ENCODE measurements at regions not wholly inside any gene's neighbourhood (a gene's known extent, or its start where the extent isn't known, plus 50 kb on each side); places are given as distances from the start of the nearest gene placed in this dataset.

DNA sequence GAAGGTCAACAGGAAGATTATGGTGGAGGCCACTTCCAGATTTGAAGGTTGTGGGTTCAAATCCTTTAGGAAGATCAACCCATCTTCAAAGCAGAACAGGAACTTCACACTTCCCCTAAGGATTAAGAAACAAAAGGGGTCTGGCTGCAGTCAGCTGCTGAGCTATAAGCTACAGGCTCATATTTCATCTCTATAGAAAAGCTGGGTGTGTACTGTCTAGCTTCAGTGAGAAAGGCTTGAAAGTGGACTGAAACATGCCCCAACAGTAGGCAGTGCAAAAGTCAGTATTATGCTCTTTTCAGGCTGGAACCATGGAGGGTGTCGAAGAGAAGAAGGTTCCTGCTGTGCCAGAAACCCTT is 60.1 kb upstream of the SPDEF start:
- H3K9me3 ChIP-seq (ENCODE audit: low read depth, low read length, poor library complexity, severe bottlenecking) = no peaks in the 10 kb centered on the region
- CTCF ChIA-PET = no interaction called here
- no peak overlapping the region for H3K4me3 ChIP-seq (ENCODE audit: low read depth, low read length, poor library complexity, severe bottlenecking)
- H3K4me1 ChIP-seq (ENCODE audit: insufficient read depth, low read length, poor library complexity, severe bottlenecking) = peaks cover 19% of the 10 kb centered on the region
- POLR2A ChIA-PET (ENCODE audit: low non-redundant PET) = no interaction called here
- H3K27me3 ChIP-seq (replicated peaks; ENCODE audit: insufficient read depth, low read depth, low read length, poor library complexity) = no peaks in the 10 kb centered on the region
- TF ChIP-seq EZH2 (IDR thresholded peaks at IDR 0.05; ENCODE audit: borderline replicate concordance, low read depth, low read length, poor library complexity, severe bottlenecking) = no peak
- TF ChIP-seq, protein P1, sequence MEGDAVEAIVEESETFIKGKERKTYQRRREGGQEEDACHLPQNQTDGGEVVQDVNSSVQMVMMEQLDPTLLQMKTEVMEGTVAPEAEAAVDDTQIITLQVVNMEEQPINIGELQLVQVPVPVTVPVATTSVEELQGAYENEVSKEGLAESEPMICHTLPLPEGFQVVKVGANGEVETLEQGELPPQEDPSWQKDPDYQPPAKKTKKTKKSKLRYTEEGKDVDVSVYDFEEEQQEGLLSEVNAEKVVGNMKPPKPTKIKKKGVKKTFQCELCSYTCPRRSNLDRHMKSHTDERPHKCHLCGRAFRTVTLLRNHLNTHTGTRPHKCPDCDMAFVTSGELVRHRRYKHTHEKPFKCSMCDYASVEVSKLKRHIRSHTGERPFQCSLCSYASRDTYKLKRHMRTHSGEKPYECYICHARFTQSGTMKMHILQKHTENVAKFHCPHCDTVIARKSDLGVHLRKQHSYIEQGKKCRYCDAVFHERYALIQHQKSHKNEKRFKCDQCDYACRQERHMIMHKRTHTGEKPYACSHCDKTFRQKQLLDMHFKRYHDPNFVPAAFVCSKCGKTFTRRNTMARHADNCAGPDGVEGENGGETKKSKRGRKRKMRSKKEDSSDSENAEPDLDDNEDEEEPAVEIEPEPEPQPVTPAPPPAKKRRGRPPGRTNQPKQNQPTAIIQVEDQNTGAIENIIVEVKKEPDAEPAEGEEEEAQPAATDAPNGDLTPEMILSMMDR (conservative IDR thresholded peaks at IDR 0.05; ENCODE audit: low read depth, low read length) = no peak
- no peaks in the 10 kb centered on the region for H3K36me3 ChIP-seq (ENCODE audit: insufficient read depth, low read length, poor library complexity, severe bottlenecking)
- BruUV-seq (replicated peaks) = no TSS peak
- intact Hi-C loops (cut with micrococcal nuclease; ENCODE audit: unreplicated experiment) = loop anchor here (10.0 kb wide), 1 partner anchor 451 kb away; no protein-coding TSS in a partner anchor
- peak; percentile 53 for DNase-seq (ENCODE audit: low spot score)
- H3K27ac ChIP-seq (ENCODE audit: low read depth, low read length, poor library complexity, severe bottlenecking) = no peak overlapping the region

DNA sequence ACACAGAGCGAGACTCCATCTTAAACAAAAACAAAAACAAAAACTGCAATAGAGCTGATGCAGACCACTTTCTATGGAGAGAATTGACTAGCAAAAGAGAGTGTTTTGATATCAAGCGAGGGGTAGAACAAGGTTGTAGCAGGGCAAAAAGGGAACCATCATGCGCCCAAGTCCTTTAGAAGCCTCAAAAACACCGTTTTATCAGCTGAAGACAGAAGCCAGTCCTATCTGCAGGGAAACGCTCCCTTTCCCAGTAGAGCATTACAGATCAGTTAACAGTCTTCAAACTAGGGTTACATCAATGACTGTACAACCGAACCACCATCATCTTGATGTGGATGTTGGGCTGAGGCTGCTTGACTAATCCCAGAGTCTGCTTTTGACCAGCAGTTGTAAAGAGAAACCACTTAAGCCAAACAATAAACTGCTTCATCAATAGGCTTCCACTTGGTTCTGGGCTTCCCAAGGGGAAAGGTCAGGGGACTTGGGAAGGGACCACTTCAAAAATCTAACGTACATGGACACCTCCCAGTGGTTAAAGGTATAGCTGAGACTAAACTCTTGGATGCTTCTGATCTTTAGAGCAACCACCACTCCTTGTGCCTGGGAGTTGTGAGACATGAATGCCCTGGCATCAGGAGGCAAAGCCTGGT is 59.6 kb upstream of the SPDEF start:
- no TSS peak for BruUV-seq (replicated peaks)
- H3K27me3 ChIP-seq (replicated peaks; ENCODE audit: insufficient read depth, low read depth, low read length, poor library complexity) = no peaks in the 10 kb centered on the region
- no peak overlapping the region for H3K4me3 ChIP-seq (ENCODE audit: low read depth, low read length, poor library complexity, severe bottlenecking)
- ChIA-PET CTCF (no interaction called here), POLR2A (ENCODE audit: low non-redundant PET) (no interaction called here)
- no peak overlapping the region for H3K27ac ChIP-seq (ENCODE audit: low read depth, low read length, poor library complexity, severe bottlenecking)
- no peaks in the 10 kb centered on the region for H3K36me3 ChIP-seq (ENCODE audit: insufficient read depth, low read length, poor library complexity, severe bottlenecking)
- no peaks in the 10 kb centered on the region for H3K9me3 ChIP-seq (ENCODE audit: low read depth, low read length, poor library complexity, severe bottlenecking)
- no peak for TF ChIP-seq EZH2 (IDR thresholded peaks at IDR 0.05; ENCODE audit: borderline replicate concordance, low read depth, low read length, poor library complexity, severe bottlenecking)
- TF ChIP-seq, protein P1 (conservative IDR thresholded peaks at IDR 0.05; ENCODE audit: low read depth, low read length) = no peak
- intact Hi-C loops (cut with micrococcal nuclease; ENCODE audit: unreplicated experiment) = loop anchor here (10.0 kb wide), 1 partner anchor 451 kb away; no protein-coding TSS in a partner anchor
- DNase-seq (ENCODE audit: low spot score) = no peak
- H3K4me1 ChIP-seq (ENCODE audit: insufficient read depth, low read length, poor library complexity, severe bottlenecking) = peaks cover 21% of the 10 kb centered on the region

DNA sequence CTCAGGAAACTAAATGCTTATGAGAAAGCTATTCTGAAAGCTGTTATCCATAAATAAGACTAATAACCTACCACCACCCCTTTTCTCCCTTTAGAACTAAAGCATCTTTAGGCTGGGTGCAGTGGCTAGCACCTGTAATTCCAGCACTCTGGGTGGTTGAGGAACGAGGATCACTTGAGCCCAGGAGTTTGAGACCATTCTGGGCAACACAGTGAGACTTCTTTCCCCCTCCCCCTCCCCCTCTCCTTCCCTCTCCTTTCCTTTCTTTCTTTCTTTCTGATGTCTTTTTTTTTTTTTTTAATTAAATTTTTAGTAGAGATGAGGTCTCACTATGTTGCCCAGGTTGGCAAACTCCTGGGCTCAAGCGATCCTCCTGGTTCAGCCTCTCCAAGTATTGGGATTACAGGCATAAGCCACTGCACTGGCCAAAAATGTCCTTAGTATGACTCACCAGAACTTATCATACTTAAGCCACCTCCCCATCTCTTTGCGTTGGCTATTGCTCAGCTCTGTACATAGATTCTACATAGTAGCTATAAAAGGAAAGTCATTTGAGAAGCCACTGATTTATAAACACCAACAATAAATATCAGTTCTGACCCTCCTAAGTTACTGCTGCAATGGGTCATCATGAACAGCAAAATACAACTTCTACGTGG is 54.8 kb upstream of the SPDEF start:
- Histone ChIP-seq H3K4me3 (ENCODE audit: low read depth, low read length, poor library complexity, severe bottlenecking) (no peak overlapping the region), H3K36me3 (ENCODE audit: insufficient read depth, low read length, poor library complexity, severe bottlenecking) (no peaks in the 10 kb centered on the region), H3K27me3 (replicated peaks; ENCODE audit: insufficient read depth, low read depth, low read length, poor library complexity) (no peaks in the 10 kb centered on the region), H3K27ac (ENCODE audit: low read depth, low read length, poor library complexity, severe bottlenecking) (no peak overlapping the region), H3K9me3 (ENCODE audit: low read depth, low read length, poor library complexity, severe bottlenecking) (no peaks in the 10 kb centered on the region), H3K4me1 (ENCODE audit: insufficient read depth, low read length, poor library complexity, severe bottlenecking) (peaks cover 9% of the 10 kb centered on the region)
- POLR2A ChIA-PET (ENCODE audit: low non-redundant PET) = no interaction called here
- BruUV-seq (replicated peaks) = no TSS peak
- peak; percentile 27 for DNase-seq (ENCODE audit: low spot score)
- intact Hi-C loops (cut with micrococcal nuclease; ENCODE audit: unreplicated experiment) = loop anchor here (10.0 kb wide), 1 partner anchor 446 kb away; no protein-coding TSS in a partner anchor
- CTCF ChIA-PET = interaction anchor here (0.6 to 2.8 kb wide), 2 partner anchors 17 to 151 kb away, joined by 12 to 18 read pairs; no protein-coding TSS in a partner anchor
- TF ChIP-seq, protein P1 (conservative IDR thresholded peaks at IDR 0.05; ENCODE audit: low read depth, low read length) = no peak
- no peak for TF ChIP-seq EZH2 (IDR thresholded peaks at IDR 0.05; ENCODE audit: borderline replicate concordance, low read depth, low read length, poor library complexity, severe bottlenecking)
